ENCODE measurements at regions not wholly inside any gene's neighbourhood (a gene's known extent, or its start where the extent isn't known, plus 50 kb on each side); places are given as distances from the start of the nearest gene placed in this dataset.
"Not testable (repeated sequence)": the region's sequence is repeated elsewhere in the genome, so short reads cannot be mapped to it uniquely, and the experiment has no call there.

GRCh38 chr10:29380599-29381511 lies 92.0 kb downstream of the LYZL1 start:
- not testable (repeated sequence) for H3K4me3 ChIP-seq (ENCODE audit: low read depth, low read length); H3K79me2 ChIP-seq; H3K9ac ChIP-seq; H3K4me1 ChIP-seq; H3K27me3 ChIP-seq (ENCODE audit: control insufficient read depth, insufficient read depth, low read length); H3K27ac ChIP-seq; H2AFZ ChIP-seq; H3K36me3 ChIP-seq (ENCODE audit: control insufficient read depth, insufficient read depth, low read length); H3K9me3 ChIP-seq (ENCODE audit: control insufficient read depth, low read length); H3K4me2 ChIP-seq (ENCODE audit: low read length)

GRCh38 chr10:29386342-29386999 lies 97.6 kb downstream of the LYZL1 start:
- no peaks in the 10 kb centered on the region for H3K79me2 ChIP-seq
- no peaks in the 10 kb centered on the region for H3K36me3 ChIP-seq (ENCODE audit: control insufficient read depth, insufficient read depth, low read length)
- H3K4me2 ChIP-seq (ENCODE audit: low read length): no peak overlapping the region
- no peak overlapping the region for H3K9ac ChIP-seq
- no peak overlapping the region for H3K27ac ChIP-seq
- TF ChIP-seq CTCF (IDR thresholded peaks at IDR 0.05): peak; percentile 73
- H3K9me3 ChIP-seq (ENCODE audit: control insufficient read depth, low read length): no peaks in the 10 kb centered on the region
- peak overlapping the region; percentile 35 for H2AFZ ChIP-seq
- H3K4me1 ChIP-seq: no peaks in the 10 kb centered on the region
- no peak overlapping the region for H3K4me3 ChIP-seq (ENCODE audit: low read depth, low read length)
- H3K27me3 ChIP-seq (ENCODE audit: control insufficient read depth, insufficient read depth, low read length): no peaks in the 10 kb centered on the region

GRCh38 chr10:29387269-29387668 lies 98.4 kb downstream of the LYZL1 start:
- no peak for TF ChIP-seq CTCF (IDR thresholded peaks at IDR 0.05)
- no peaks in the 10 kb centered on the region for H3K36me3 ChIP-seq (ENCODE audit: control insufficient read depth, insufficient read depth, low read length)
- peak overlapping the region; percentile 39 for H2AFZ ChIP-seq
- no peak overlapping the region for H3K9ac ChIP-seq
- H3K9me3 ChIP-seq (ENCODE audit: control insufficient read depth, low read length): no peaks in the 10 kb centered on the region
- no peaks in the 10 kb centered on the region for H3K79me2 ChIP-seq
- H3K4me1 ChIP-seq: no peaks in the 10 kb centered on the region
- H3K4me3 ChIP-seq (ENCODE audit: low read depth, low read length): no peak overlapping the region
- H3K4me2 ChIP-seq (ENCODE audit: low read length): no peak overlapping the region
- H3K27me3 ChIP-seq (ENCODE audit: control insufficient read depth, insufficient read depth, low read length): no peaks in the 10 kb centered on the region
- H3K27ac ChIP-seq: no peak overlapping the region

GRCh38 chr10:29388112-29388511 lies 99.2 kb downstream of the LYZL1 start:
- H3K27me3 ChIP-seq (ENCODE audit: control insufficient read depth, insufficient read depth, low read length); H3K4me3 ChIP-seq (ENCODE audit: low read depth, low read length); H3K4me2 ChIP-seq (ENCODE audit: low read length); H3K36me3 ChIP-seq (ENCODE audit: control insufficient read depth, insufficient read depth, low read length); H3K9me3 ChIP-seq (ENCODE audit: control insufficient read depth, low read length); H3K79me2 ChIP-seq; H3K27ac ChIP-seq; H3K4me1 ChIP-seq; H3K9ac ChIP-seq: not testable (repeated sequence)
- H2AFZ ChIP-seq: peak overlapping the region; percentile 25

GRCh38 chr10:29389493-29389892 lies 100.6 kb downstream of the LYZL1 start:
- Histone ChIP-seq H3K4me2 (ENCODE audit: low read length) (no peak overlapping the region), H3K27me3 (ENCODE audit: control insufficient read depth, insufficient read depth, low read length) (no peaks in the 10 kb centered on the region), H3K79me2 (no peaks in the 10 kb centered on the region), H3K4me1 (no peaks in the 10 kb centered on the region), H3K4me3 (ENCODE audit: low read depth, low read length) (no peak overlapping the region), H2AFZ (peak overlapping the region; percentile 41), H3K9ac (no peak overlapping the region), H3K36me3 (ENCODE audit: control insufficient read depth, insufficient read depth, low read length) (no peaks in the 10 kb centered on the region), H3K27ac (no peak overlapping the region), H3K9me3 (ENCODE audit: control insufficient read depth, low read length) (no peaks in the 10 kb centered on the region)
- no peak for TF ChIP-seq CTCF (IDR thresholded peaks at IDR 0.05)

All from parathyroid adenoma (tissue), 2 donors.